HG02610 (cell line): ENCODE measurements at regions not wholly inside any gene's neighbourhood (a gene's known extent, or its start where the extent isn't known, plus 50 kb on each side); places are given as distances from the start of the nearest gene placed in this dataset.
"Not testable (repeated sequence)": the region's sequence is repeated elsewhere in the genome, so short reads cannot be mapped to it uniquely, and the experiment has no call there.

ENCODE experiments used
- ATAC-seq: cut with Tn5 transposase; IDR thresholded peaks from one replicate; pipeline ENCODE4 v1.9.1; 2021; ENCODE audit warnings: mild to moderate bottlenecking, moderate library complexity; ENCODE audit not compliant: unreplicated experiment

DNA sequence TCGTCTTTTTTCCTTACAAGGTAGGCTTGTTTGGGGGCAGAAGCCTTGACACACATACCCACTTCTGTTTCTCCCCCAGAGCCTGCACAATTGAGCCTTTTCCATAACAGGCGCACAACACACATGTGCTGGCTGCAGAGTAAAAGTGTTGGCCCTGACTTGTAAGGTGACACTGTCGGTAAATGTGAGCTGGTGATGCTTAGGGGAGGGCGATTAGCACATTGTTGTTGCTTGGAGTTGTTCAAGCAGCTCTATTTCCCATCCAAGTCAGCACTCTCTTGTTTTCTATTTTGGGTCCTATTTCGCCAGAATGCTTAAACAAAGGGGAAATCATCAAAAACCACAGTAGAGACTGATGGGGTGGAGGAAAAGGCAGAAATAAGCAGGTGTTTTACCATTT is 51.9 kb upstream of the PTPRJ start:
- ATAC-seq, result no peak

DNA sequence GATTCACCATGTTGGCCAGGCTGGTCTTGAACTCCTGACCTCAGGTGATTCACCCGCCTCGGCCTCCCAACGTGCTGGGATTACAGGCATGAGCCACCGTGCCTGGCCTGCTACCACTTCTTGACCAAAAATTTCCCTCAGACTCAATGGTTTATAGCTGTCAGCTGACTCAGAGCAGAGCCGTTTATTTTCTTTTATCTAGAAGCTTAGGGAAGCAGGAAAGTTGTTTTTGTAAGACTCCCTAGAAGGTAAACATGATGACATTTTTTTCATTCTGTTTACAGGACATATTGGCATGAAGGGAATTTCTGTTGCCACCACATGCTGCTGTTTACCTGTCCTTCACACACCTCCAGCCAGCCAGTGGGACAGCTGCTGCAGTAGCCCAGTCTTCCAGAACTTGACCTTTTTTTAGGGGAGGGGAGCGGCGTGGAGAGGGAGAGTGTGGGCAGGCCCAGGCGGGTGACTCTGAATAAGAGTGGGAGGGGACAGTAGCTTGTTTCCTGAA is 56.1 kb upstream of the PTPRJ start:
- ATAC-seq, result no peak

DNA sequence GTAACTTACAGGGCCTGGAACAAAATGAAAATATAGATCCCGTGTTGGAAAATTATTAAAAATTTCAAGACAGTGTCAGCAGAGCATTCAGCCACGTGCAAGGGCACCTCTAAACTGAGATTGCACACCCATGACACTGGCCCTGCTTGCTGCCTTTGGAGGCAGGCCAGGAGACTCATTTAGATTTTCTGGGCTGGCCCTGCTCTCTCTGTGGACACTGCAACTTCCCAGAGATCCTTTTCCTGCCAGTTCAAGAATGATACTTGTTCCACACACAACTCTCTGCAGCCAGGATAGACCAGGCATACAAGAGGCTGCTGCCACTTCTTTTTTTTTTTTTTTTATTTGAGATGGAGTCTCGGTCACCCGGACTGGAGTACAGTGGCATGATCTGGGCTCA is 56.7 kb upstream of the PTPRJ start:
- no peak for ATAC-seq

DNA sequence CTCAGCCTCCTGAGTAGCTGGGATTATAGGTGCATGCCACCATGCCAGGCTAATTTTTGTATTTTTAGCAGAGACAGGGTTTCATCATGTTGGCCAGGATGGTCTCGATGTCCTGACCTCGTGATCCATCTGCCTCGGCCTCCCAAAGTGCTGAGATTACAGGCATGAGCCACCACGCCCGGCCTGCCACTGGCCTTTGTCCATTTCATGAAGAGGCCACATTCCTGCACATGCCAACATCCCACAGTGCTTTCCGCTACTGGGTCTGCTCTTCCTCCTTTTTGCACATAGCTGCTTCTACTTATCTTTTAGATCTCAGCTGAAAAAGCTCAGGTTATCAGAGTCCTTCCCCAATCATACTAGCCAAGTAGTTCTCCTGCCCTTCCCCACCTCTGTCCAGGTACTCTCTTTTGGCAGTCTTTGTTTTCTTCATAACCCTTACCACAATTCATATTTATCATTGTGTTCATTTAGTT is 59.2 kb upstream of the PTPRJ start:
- ATAC-seq, result not testable (repeated sequence)

DNA sequence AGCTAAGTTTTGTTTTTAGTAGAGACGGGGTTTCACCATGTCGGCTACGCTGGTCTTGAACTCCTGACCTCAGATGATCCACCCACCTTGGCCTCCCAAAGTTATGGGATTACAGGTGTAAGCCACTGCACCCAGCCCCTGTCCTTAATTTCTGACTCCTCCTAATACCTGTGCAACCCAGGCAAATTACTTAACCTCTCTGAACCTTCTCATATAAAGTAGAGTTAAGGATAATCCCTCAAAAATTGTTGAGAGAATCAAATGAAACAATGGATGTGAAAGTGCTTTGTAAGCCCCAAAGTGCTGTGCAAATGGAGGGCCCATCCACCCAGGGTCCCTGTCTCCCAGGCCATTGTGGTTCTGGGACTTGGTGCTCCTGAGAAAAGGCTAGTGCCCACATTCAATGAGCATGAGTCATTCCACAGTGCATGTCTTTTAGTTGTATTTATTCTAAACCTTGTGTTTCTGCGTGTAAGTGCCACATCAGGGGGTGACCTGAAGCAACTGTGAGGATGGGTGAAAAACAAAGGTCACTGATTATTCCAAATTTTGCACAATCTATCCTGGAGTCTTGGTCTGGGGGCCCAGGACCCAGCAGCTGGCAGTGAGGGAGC is 61.4 kb upstream of the PTPRJ start:
- ATAC-seq, result no peak

DNA sequence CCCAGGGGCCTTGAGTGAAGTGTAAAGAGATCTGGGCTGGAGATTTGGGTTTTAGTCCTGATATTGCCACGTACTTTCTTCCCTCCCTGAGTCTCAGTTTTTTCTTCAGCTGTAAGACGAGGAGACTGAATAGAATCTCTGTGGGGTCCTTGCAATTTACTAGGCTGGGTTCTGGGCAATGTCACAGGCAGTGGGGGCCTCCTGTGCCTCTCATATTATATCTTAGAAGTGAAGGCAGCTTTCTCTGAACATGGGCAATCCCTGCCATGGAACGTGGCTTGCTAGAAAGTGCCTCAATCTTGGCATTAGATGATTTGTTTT is 62.0 kb upstream of the PTPRJ start:
- no peak for ATAC-seq

DNA sequence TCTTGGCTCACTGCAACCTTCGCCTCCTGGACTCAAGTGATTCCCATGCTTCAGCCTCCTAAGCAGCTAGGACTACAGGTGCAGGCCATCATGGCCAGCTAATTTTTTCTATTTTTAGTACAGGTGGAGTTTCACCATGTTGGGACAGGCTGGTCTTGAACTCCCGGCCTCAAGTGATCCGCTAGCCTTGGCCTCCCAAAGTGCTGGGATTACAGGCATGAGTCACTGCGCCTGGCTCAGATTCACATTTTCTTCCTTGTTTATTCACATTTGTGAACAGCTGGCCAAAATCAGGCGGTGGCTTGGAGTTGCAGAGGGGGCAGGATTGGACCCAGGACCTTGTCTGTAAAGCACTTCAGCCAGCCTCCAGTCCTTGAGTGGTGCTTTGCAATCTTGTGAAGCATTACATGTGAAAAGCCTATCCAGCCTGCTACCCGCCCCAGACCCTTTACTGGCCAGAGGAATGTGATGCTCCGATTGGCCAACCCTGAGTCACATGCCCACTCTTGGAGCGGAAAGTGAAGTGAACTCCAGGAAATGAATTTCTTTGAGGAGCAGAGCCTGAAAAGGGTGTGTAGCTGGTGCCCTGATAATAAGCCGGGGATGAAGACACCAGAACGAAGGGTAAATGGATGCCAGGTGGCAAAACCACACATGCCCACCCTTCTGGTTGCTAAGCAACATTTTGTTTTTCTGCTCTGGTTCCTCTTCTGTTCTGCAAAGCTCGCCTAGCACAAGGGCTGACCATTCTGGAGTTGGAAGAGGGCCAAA is 62.6 kb upstream of the PTPRJ start:
- no peak for ATAC-seq

DNA sequence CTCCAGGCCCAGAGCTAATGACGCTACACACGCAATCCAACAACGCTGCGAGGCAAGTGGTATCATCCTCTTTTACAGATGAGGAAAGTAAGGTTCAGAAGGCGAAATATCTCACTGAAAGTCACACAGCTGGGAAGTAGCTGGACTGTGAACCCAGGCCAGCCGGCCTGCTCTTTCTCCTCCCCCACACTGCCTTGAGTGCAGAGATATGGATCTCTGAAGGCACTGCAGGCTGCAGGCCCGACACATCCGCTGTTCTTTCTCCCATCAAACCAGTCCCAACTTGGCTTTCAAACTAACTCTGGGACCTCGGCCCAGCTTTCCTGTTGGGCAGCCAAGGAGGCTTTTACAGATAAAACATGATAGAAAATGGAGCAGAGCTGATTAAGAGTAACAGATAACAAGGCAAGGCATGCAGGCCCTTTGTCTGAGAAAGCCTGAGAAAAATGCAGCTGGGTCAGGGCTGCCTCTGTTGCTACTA is 64.0 kb upstream of the PTPRJ start:
- ATAC-seq, result no peak

DNA sequence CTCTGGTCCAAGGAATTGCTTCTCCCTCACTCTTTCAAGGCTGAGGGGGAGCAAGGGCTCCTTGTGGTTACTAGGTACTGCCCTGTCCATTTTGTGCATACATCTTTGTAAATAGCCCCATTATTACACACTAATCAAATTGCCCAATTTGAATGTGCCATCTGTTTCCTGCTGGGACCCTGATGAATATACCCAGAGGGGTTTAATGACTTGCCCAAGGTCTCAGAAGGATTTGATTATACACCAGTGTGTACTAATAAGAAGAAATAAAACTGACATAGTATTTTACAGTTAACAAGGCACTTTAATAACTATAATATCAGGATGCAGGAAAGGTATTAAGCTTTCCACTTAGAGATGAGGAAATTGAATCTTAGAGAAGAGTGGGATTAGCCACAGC is 64.6 kb upstream of the PTPRJ start:
- ATAC-seq, result no peak

DNA sequence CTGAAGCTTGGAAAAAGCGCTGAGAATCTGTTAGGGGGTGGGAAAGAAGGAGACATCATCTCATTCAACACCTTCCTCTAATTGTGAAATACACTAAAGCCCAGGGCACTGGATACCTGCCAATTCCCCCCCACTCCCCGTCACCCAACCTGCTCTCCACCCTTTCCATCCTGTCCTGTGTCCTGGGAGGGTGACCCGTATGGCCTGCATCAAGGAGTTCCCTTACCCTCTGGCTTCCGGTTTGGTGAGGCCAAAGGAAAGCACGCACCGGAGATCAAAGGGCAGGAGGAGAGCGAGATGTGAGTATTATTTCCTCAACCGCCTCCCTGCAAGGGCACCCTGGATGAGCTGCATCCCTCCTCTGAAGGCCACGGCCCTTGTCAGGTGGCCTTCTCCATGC is 65.0 kb upstream of the PTPRJ start:
- no peak for ATAC-seq

DNA sequence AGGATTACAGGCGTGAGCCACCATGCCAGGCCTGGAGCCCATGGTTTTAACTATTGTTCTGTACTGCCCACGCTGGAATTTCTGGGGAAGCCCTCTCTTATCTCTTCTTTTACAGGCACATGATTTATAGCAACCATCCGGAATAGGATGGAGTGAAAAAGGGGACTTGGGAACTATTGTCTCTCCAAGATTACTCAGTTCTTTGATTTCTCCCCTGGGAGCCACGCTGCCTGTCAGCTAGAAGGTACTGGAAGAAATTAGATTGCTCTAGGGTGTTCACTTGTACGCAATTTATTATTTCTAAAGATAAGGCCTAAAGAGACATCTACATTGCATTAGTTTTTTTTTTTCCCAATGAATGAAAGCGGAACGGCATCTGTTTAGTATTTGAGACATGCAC is 65.6 kb upstream of the PTPRJ start:
- no peak for ATAC-seq

DNA sequence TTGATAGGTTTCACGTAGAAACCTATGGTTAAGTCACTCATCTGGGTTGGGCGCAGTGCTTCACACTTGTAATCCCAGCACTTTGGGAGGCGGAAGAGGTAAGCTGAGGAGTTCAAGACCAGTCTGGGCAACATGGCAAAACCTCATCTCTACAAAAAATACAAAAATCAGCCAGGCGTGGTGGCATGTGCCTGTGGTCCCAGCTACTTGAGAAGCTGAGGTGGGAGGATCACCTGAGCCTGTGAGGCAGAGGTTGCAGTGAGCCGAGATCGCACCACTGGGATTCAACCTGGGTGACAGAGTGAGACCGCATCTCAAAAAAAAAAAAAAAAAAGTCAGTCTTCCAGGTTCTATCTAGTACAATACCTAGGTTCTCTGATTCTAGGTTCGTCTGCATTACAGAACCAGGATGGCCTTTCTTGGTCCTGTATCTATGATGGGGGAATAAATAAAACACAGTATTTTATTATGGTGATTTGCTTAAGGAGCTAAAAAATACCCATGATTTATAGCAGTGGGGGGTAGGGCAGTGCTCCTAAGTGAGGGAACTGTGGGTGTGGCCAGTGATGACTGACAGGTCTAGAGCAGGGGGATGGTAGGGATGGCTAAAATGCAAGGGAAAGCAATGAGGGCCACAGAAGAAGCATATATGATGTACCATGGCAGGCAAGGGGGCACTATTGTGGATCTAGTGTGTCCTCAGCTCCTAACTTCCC is 65.5 kb upstream of the NUP160 start:
- ATAC-seq, result no peak

DNA sequence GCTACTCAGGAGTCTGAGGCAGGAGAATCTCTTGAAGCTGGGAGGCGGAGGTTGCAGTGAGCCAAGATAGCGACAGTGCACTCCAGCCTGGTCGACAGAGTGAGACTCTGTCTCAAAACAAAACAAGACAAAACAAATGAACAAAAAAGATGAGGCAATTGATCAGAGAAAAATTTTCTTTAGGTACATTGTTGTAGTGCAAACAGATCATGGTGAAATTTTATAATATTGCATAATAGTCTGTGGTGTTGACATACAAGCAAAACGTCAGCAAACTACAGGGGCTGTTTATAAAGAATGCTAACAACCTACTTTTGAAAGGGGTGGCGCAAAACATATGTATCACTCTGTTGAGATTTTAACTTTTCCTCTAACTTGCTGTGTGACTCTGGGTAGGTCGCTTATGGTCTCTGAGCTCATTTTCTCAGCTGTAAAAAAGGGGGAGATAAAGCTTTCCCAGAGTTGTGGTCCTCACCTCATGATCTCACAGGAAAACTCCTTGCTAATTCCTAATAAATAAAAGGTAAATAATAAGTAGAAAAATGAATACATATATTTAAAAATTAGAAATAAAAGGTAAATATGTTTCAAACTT is 64.8 kb upstream of the NUP160 start:
- ATAC-seq, result no peak

DNA sequence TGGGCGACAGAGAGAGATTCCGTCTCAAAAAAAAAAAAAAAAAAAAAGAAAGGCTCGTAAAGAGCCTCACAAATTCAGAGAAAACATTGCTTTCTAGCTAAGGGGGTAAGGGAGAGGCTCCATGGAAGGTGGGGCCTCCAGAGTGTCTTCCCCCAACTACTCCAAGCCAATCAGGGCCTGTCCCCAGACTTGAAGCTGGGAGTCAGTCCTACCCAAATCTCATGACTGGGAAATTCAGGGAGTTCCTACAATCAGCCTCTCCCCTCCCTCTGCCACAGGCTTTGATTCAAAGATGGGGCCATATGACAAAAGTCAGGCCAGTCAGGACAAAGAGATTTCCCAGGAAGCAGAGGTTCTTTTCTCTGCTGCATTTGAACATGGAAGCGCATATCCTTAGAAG is 63.0 kb upstream of the NUP160 start:
- no peak for ATAC-seq

DNA sequence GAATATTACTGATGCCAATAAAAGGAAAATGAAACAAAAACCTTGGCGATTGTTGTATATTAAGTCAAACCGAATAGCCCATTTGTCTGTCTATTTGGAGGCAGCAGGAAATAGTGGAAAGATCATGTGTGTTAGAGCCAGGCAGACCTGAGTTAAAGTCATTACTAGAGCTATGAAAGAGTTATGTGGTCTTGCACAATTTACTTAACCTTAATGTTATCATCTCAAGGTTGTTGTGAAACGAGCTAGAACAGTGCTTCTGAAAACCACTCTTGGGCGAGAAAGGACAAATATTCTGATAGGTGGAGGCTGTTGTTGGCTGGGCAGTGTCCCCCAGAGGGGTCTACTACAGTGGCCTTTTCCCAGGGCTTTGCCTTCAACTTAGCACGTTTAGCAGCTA is 60.0 kb upstream of the NUP160 start:
- ATAC-seq, result no peak

DNA sequence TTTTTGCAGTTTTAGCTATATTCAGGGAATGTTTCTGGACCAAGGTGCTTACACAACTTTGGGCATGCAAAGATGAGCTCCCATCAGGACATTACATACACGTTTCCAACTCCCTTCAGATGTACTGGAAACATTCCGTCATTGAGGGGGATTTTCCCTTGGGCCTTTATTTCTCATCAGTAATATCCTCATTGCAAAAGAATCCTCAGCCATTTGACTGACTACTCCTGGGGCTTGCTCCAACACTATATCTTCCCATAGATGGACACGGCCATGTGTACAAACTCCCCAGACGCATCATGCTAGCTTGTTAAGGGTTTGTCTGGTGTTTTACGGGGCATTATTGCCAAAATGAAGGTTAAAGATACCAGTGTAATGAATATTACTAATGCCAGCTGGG is 59.3 kb upstream of the NUP160 start:
- no peak for ATAC-seq

DNA sequence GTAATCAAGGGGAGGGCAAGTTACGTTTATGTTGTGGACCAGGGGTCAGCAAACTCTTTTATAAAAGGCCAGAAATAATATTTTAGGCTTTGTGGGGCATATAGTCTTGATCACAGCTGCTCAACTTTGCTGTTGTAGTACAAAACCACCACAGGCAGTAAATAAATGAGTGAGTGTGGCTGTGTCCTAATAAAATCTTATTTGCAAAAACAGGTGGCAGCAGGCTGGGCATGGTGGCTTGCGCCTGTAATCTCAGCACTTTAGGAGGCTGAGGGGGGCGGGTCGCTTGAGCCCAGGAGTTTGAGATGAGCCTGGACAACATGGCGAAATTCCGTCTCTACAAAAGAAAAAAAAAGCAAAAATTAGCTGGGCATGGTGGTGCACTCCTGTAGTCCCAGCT is 57.9 kb upstream of the NUP160 start:
- no peak for ATAC-seq

DNA sequence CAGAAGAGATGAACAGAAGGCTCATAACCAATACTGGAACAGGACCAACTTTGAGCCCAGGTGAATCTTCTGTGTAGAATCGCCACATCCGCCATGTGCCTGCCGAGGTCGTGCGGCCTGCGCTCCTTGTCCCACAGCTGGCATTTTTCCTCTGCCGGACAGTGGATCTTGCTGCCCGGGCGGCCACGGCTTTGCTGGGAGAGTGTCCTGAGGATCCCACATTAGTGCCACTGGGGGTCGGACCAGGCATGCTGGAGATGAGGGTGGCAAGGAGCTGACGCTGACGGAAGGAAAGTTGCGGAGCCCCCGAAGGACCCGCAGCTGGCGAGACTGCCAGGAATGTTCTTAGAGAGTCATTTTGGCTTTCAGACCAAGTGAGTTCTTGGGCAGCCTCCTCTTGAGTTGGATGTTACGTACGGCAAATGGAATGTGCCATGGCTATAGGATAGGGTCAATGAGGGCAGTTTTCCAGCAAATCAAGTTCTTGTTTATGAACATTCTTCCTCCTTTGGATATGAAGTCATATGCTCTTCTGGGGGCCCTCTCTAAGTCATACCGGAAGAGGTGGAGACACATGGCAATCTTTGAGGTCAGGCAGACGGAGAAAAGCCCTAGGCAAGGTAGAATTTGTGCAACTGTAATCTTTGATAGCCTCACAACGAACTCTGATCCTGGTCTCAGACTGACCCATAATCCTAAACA is 57.4 kb upstream of the NUP160 start:
- ATAC-seq, result no peak

DNA sequence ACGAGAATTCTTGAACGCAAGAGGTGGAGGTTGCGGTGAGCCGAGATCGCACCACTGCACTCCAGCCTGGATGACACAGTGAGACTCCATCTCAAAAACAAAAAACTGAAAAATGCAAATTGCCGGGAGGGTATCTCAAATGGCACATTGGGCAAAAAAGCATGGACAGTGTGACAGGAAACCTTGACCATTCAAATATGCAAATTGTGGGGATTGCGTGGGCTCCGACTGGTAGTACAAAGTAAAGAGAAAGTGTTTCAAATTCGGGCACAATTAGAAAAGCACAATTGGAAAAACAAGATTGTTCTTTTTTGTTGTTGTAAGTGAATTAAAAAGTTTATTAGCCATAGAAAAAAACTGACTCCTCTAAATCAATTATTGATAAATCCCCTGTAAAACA is 56.7 kb upstream of the NUP160 start:
- no peak for ATAC-seq

DNA sequence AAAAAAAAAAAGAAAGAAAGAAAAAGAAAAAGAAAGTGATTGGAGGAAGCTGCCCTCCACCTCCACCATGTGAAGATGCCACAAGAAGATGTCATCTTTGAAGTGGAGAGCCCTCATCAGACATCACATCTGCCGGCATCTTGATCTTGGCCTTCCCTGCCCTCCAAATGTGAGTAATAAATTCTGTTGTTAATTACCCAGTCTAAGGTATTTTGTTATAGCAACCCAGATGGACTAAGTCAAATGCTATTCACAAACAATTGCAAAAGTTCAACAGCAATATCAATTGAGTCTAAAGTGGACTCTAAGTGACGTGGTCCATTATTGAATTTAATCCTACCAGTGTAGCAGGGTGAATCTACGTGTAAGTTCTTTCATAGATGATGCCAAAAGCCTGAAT is 55.9 kb upstream of the NUP160 start:
- no peak for ATAC-seq

DNA sequence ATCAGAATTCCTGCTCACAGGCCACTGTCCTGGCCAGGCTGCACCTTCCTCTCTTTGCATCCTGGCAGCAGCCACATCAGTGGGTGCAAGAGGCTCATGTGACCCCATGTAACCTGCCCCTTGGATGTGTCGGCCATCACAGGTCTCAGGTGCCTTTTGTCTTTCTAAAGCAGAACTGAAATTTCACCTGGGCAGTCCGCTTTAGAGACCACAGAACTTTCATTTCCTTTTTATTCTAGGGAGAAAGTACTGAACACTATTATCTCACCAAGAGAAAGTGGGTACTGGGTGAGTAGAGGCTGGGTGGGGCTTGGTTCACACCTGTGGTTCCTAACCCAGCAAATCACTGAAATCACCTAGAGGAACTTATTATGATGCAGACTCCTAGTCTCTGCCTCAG is 51.7 kb upstream of the NUP160 start:
- ATAC-seq, result peak; percentile 98
